ENCODE measurements at regions not wholly inside any gene's neighbourhood (a gene's known extent, or its start where the extent isn't known, plus 50 kb on each side); places are given as distances from the start of the nearest gene placed in this dataset.

- H3K36me3 ChIP-seq: no peaks in the 10 kb centered on the region
- peaks cover 4% of the 10 kb centered on the region for H3K27me3 ChIP-seq (replicated peaks; ENCODE audit: insufficient read depth)
- H3K4me3 ChIP-seq: no peak overlapping the region
- ATAC-seq (ENCODE audit: insufficient number of reproducible peaks, low FRiP score, low read depth): no peak
- no peak for TF ChIP-seq CTCF (IDR thresholded peaks at IDR 0.05)
- H3K9me3 ChIP-seq: no peaks in the 10 kb centered on the region
- DNase-seq (ENCODE audit: low spot score): no peak
- H3K4me1 ChIP-seq (ENCODE audit: control insufficient read depth in 1 of 2, low read depth in 2 of 2): peaks cover 4 to 16% of the 10 kb centered on the region in 2 donors
- no peak overlapping the region for H3K27ac ChIP-seq
Observed at GRCh38 chr6:56856036-56856580, 98.8 kb upstream of the BEND6 start.

- no peaks in the 10 kb centered on the region for H3K36me3 ChIP-seq
- peaks cover 7 to 33% of the 10 kb centered on the region in 2 donors for H3K4me1 ChIP-seq (ENCODE audit: control insufficient read depth in 1 of 2, low read depth in 2 of 2)
- peaks cover 4% of the 10 kb centered on the region for H3K27me3 ChIP-seq (replicated peaks; ENCODE audit: insufficient read depth)
- no peak overlapping the region for H3K27ac ChIP-seq
- TF ChIP-seq CTCF (IDR thresholded peaks at IDR 0.05): no peak
- H3K4me3 ChIP-seq: no peak overlapping the region
- ATAC-seq (ENCODE audit: insufficient number of reproducible peaks, low FRiP score, low read depth) (no peak), DNase-seq (ENCODE audit: low spot score) (no peak)
- H3K9me3 ChIP-seq: no peaks in the 10 kb centered on the region
Observed at GRCh38 chr6:56854086-56854485, 100.8 kb upstream of the BEND6 start.

GRCh38 chr6:56853541-56853940 is 101.4 kb upstream of the BEND6 start:
- H3K27ac ChIP-seq: no peak overlapping the region
- H3K27me3 ChIP-seq (replicated peaks; ENCODE audit: insufficient read depth): peaks cover 4% of the 10 kb centered on the region
- no peak for DNase-seq (ENCODE audit: low spot score)
- H3K9me3 ChIP-seq: no peaks in the 10 kb centered on the region
- ATAC-seq (ENCODE audit: insufficient number of reproducible peaks, low FRiP score, low read depth): no peak
- H3K4me3 ChIP-seq: no peak overlapping the region
- no peak for TF ChIP-seq CTCF (IDR thresholded peaks at IDR 0.05)
- peaks cover 7 to 33% of the 10 kb centered on the region in 2 donors for H3K4me1 ChIP-seq (ENCODE audit: control insufficient read depth in 1 of 2, low read depth in 2 of 2)
- H3K36me3 ChIP-seq: no peaks in the 10 kb centered on the region

GRCh38 chr6:56852260-56853010 is 102.5 kb upstream of the BEND6 start:
- ATAC-seq (ENCODE audit: insufficient number of reproducible peaks, low FRiP score, low read depth) (no peak), DNase-seq (ENCODE audit: low spot score) (no peak)
- peaks cover 7 to 33% of the 10 kb centered on the region in 2 donors for H3K4me1 ChIP-seq (ENCODE audit: control insufficient read depth in 1 of 2, low read depth in 2 of 2)
- peaks cover 4% of the 10 kb centered on the region for H3K27me3 ChIP-seq (replicated peaks; ENCODE audit: insufficient read depth)
- peak overlapping the region; percentile 76 for H3K4me3 ChIP-seq
- no peak for TF ChIP-seq CTCF (IDR thresholded peaks at IDR 0.05)
- H3K27ac ChIP-seq: peak overlapping the region; percentile 51 to 66
- H3K36me3 ChIP-seq: no peaks in the 10 kb centered on the region
- H3K9me3 ChIP-seq: no peaks in the 10 kb centered on the region

- Histone ChIP-seq H3K36me3 (no peaks in the 10 kb centered on the region), H3K9me3 (no peaks in the 10 kb centered on the region), H3K4me3 (peak overlapping the region; percentile 76), H3K27ac (peak overlapping the region; percentile 51 to 66), H3K27me3 (replicated peaks; ENCODE audit: insufficient read depth) (peaks cover 4% of the 10 kb centered on the region), H3K4me1 (ENCODE audit: control insufficient read depth in 1 of 2, low read depth in 2 of 2) (peaks cover 7 to 33% of the 10 kb centered on the region in 2 donors)
- peak; percentile 40 for TF ChIP-seq CTCF (IDR thresholded peaks at IDR 0.05)
- peak; percentile 73 for ATAC-seq (ENCODE audit: insufficient number of reproducible peaks, low FRiP score, low read depth)
- DNase-seq (ENCODE audit: low spot score): no peak
Observed at GRCh38 chr6:56851541-56852259, 103.2 kb upstream of the BEND6 start.

Measured in thoracic aorta (tissue), 2 donors.